BE2C (cell line): ENCODE measurements at regions not wholly inside any gene's neighbourhood (a gene's known extent, or its start where the extent isn't known, plus 50 kb on each side); places are given as distances from the start of the nearest gene placed in this dataset.

Experiments used
- DNase-seq: peaks from one replicate; pipeline ENCODE4 v3.0.0-alpha.2; 2020
- H3K27me3 ChIP-seq: fragments of 250-450 bp; sonication (Bioruptor Pico); 2 replicates; pipeline ENCODE4 v1.5.1; 2020; ENCODE audit warnings: mild to moderate bottlenecking
- H3K36me3 ChIP-seq: fragments of 250-450 bp; sonication (Bioruptor Pico); 2 replicates; pipeline ENCODE4 v1.5.1; 2020; ENCODE audit warnings: mild to moderate bottlenecking
- H3K4me1 ChIP-seq: fragments of 250-450 bp; sonication (Bioruptor Pico); 2 replicates; pipeline ENCODE4 v1.5.1; 2020
- H3K4me3 ChIP-seq: 2 replicates; pipeline ENCODE4 v1.5.1; 2011; ENCODE audit warnings: low read depth, low read length
- H3K9me3 ChIP-seq: fragments of 250-450 bp; sonication (Bioruptor Pico); 2 replicates; pipeline ENCODE4 v1.5.1; 2020
- CTCF ChIP-seq: IDR thresholded peaks from 2 replicates; pipeline ENCODE4 v1.5.1; 2012; ENCODE audit warnings: mild to moderate bottlenecking, low read depth, low read length

GRCh38 chr9:80883426-80883825 lies 805.9 kb downstream of the TLE1 start:
- TF ChIP-seq CTCF, result no peak
- H3K36me3 ChIP-seq, result no peaks in the 10 kb centered on the region
- no peak for DNase-seq
- H3K9me3 ChIP-seq, result no peaks in the 10 kb centered on the region
- H3K4me3 ChIP-seq, result no peak overlapping the region
- H3K4me1 ChIP-seq, result peaks cover 7% of the 10 kb centered on the region; the same call in 1 of the 2 replicates
- no peaks in the 10 kb centered on the region for H3K27me3 ChIP-seq

DNA sequence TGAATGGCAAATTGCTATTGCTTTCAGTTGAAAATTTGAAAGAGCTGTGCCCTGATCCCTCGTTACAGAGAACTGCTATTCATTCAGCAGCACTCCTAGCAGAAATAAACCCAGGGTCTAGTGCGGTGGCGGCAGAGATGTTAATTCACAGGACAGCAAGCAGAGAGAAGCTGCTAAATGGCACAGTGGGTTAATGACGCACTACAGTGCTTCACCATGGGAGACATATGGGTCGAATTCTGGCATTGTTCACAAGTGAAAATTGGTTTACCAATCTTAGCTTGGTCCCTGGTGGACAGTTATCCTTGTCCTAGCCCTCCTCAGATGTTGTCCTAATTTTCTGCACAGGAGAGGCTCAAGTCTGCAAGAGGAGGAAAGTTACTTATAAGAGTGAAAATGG lies 807.4 kb downstream of the TLE1 start:
- no peaks in the 10 kb centered on the region for H3K9me3 ChIP-seq
- TF ChIP-seq CTCF, result no peak
- H3K36me3 ChIP-seq, result no peaks in the 10 kb centered on the region
- H3K4me1 ChIP-seq, result peaks cover 7% of the 10 kb centered on the region; the same call in 1 of the 2 replicates
- no peaks in the 10 kb centered on the region for H3K27me3 ChIP-seq
- H3K4me3 ChIP-seq, result no peak overlapping the region
- no peak for DNase-seq

GRCh38 chr9:80881320-80881719 lies 808.0 kb downstream of the TLE1 start:
- no peak for DNase-seq

DNA sequence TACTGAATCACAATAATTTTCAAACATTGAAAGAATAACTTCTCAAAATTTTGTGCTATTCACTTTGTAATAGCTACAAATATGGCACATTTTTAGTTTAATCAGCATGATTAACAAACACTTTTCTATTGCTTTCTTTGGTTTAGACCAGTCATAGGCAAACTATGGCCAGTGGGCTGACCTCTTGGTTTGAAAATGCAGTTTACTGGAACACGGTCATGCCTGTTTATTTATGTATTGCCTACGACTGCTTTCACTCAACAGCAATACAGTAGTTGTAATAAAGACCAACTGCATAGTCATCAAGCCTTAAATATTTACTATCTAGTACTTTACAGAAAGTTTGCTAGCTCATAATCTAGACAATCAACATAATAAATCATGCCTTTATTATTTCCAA lies 810.8 kb downstream of the TLE1 start:
- no peak for DNase-seq
- Histone ChIP-seq H3K36me3 (no peaks in the 10 kb centered on the region), H3K4me3 (no peak overlapping the region)

More at GRCh38 chr9:80881320-80881719, 808.0 kb downstream of the TLE1 start:
- Histone ChIP-seq H3K4me3 (no peak overlapping the region), H3K27me3 (no peaks in the 10 kb centered on the region), H3K9me3 (no peaks in the 10 kb centered on the region), H3K36me3 (no peaks in the 10 kb centered on the region), H3K4me1 (peaks cover 7% of the 10 kb centered on the region; the same call in 1 of the 2 replicates)
- TF ChIP-seq CTCF, result no peak

DNA sequence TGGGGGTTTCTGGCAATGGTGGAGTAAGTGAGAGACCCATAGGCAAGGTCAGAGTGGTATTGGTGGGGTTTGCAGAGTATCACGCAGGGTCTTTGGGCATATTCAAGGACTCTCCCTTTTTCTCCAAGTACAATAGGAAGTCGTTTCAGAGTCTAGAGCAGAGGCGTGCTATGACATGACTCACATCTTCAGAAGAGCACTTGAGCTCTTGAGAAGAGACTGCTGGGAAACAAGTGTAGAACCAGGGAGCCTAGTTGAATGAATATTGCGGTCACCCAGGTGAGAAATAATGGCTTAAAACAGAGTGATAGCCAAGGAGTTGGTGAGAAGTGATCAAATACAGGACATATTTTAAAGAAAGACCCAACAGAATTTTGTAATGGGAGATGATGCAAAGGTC lies 813.4 kb downstream of the TLE1 start:
- no peak for TF ChIP-seq CTCF
- no peak for DNase-seq
- H3K4me1 ChIP-seq, result peaks cover 10% of the 10 kb centered on the region; the same call in 1 of the 2 replicates
- H3K27me3 ChIP-seq, result no peaks in the 10 kb centered on the region
- no peaks in the 10 kb centered on the region for H3K36me3 ChIP-seq
- H3K9me3 ChIP-seq, result no peaks in the 10 kb centered on the region
- H3K4me3 ChIP-seq, result no peak overlapping the region

More for the DNA sequence above, 810.8 kb downstream of the TLE1 start:
- no peak for TF ChIP-seq CTCF
- no peaks in the 10 kb centered on the region for H3K27me3 ChIP-seq
- H3K9me3 ChIP-seq, result no peaks in the 10 kb centered on the region
- peaks cover 10% of the 10 kb centered on the region; the same call in 1 of the 2 replicates for H3K4me1 ChIP-seq

DNA sequence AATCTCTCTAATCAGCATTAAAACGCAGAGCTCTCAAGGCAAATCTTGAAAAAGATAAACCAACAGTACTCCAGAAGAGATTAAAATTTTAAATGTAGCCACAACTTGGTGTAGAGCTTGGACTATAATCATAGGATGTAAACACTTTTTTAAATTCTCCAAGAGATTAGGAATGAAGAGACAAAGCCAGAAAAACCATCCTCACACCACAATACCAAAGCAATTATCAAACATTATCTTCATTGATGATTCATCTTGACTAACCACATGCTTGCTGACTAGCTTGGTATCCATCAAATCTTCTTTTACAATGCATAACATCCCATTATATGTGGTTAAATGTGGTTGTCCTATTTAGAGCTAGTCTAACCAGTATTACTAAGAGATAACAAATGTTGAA lies 815.1 kb downstream of the TLE1 start:
- H3K4me3 ChIP-seq, result no peak overlapping the region
- DNase-seq, result no peak
- peaks cover 10% of the 10 kb centered on the region; the same call in 1 of the 2 replicates for H3K4me1 ChIP-seq
- TF ChIP-seq CTCF, result no peak
- no peaks in the 10 kb centered on the region for H3K36me3 ChIP-seq
- H3K27me3 ChIP-seq, result no peaks in the 10 kb centered on the region
- H3K9me3 ChIP-seq, result no peaks in the 10 kb centered on the region
